IgD-negative memory B cell (primary cell): ENCODE measurements at regions not wholly inside any gene's neighbourhood (a gene's known extent, or its start where the extent isn't known, plus 50 kb on each side); places are given as distances from the start of the nearest gene placed in this dataset.

Source experiments
- H3K27ac Mint-ChIP-seq, 3 donors: one replicate each; pipeline ENCODE4 v1.8.0; 2020 to 2022; ENCODE audit warnings: mild to moderate bottlenecking in 3 of 3, mixed read lengths in 3 of 3, moderate library complexity in 1 of 3
- H3K27me3 Mint-ChIP-seq: one replicate; pipeline ENCODE4 v1.8.0; 2021; ENCODE audit warnings: mixed read lengths
- H3K36me3 Mint-ChIP-seq: one replicate; pipeline ENCODE4 v1.8.0; 2020; ENCODE audit warnings: mild to moderate bottlenecking, mixed read lengths
- H3K4me1 Mint-ChIP-seq, 3 donors: one replicate each; pipeline ENCODE4 v1.8.0; 2020 to 2022; ENCODE audit warnings: mixed read lengths in 3 of 3, mild to moderate bottlenecking in 1 of 3
- H3K4me3 Mint-ChIP-seq, 4 donors: one replicate each; pipeline ENCODE4 v1.8.0; 2020 to 2022; ENCODE audit warnings: mild to moderate bottlenecking in 4 of 4, mixed read lengths in 4 of 4, moderate library complexity in 3 of 4
- H3K9me3 Mint-ChIP-seq, 3 donors: one replicate each; pipeline ENCODE4 v1.8.0; 2020 to 2021; ENCODE audit warnings: mixed read lengths in 3 of 3, mild to moderate bottlenecking in 1 of 3

GRCh38 chr11:130588471-130588870 is 140.0 kb downstream of the ADAMTS15 start:
- H3K4me3 Mint-ChIP-seq, result no peak overlapping the region
- H3K9me3 Mint-ChIP-seq, result peaks cover 0 to 8% (median 3%) of the 10 kb centered on the region in 3 donors
- H3K27me3 Mint-ChIP-seq, result no peaks in the 10 kb centered on the region
- H3K36me3 Mint-ChIP-seq, result no peaks in the 10 kb centered on the region
- H3K27ac Mint-ChIP-seq, result no peak overlapping the region
- H3K4me1 Mint-ChIP-seq, result no peaks in the 10 kb centered on the region

GRCh38 chr11:130592056-130592455 is 143.6 kb downstream of the ADAMTS15 start:
- Mint-ChIP-seq H3K9me3 (peaks cover 0 to 3% (median 2%) of the 10 kb centered on the region in 3 donors), H3K4me1 (no peaks in the 10 kb centered on the region), H3K27me3 (no peaks in the 10 kb centered on the region), H3K4me3 (no peak overlapping the region), H3K27ac (no peak overlapping the region), H3K36me3 (no peaks in the 10 kb centered on the region)

- H3K27me3 Mint-ChIP-seq, result no peaks in the 10 kb centered on the region
These were observed 144.6 kb downstream of the ADAMTS15 start for GRCh38 chr11:130593064-130593463.

GRCh38 chr11:130598433-130598832 is 150.0 kb downstream of the ADAMTS15 start:
- Mint-ChIP-seq H3K27ac (no peak overlapping the region), H3K36me3 (no peaks in the 10 kb centered on the region), H3K4me3 (no peak overlapping the region), H3K4me1 (no peaks in the 10 kb centered on the region), H3K27me3 (no peaks in the 10 kb centered on the region), H3K9me3 (peaks cover 0 to 5% (median 4%) of the 10 kb centered on the region in 3 donors)

More at GRCh38 chr11:130593064-130593463, 144.6 kb downstream of the ADAMTS15 start:
- Mint-ChIP-seq H3K4me1 (no peaks in the 10 kb centered on the region), H3K4me3 (no peak overlapping the region), H3K9me3 (peaks cover 0 to 3% (median 2%) of the 10 kb centered on the region in 3 donors), H3K27ac (no peak overlapping the region), H3K36me3 (no peaks in the 10 kb centered on the region)

GRCh38 chr11:130599073-130599654 is 150.7 kb downstream of the ADAMTS15 start:
- Mint-ChIP-seq H3K4me3 (no peak overlapping the region), H3K4me1 (no peaks in the 10 kb centered on the region), H3K27ac (no peak overlapping the region), H3K9me3 (peaks cover 0 to 5% (median 4%) of the 10 kb centered on the region in 3 donors), H3K36me3 (no peaks in the 10 kb centered on the region), H3K27me3 (no peaks in the 10 kb centered on the region)

GRCh38 chr11:130600139-130600538 is 151.7 kb downstream of the ADAMTS15 start:
- Mint-ChIP-seq H3K4me3 (no peak overlapping the region), H3K27ac (no peak overlapping the region), H3K9me3 (peaks cover 0 to 5% (median 4%) of the 10 kb centered on the region in 3 donors), H3K4me1 (no peaks in the 10 kb centered on the region), H3K36me3 (no peaks in the 10 kb centered on the region), H3K27me3 (no peaks in the 10 kb centered on the region)

GRCh38 chr11:130600616-130601015 is 152.2 kb downstream of the ADAMTS15 start:
- no peaks in the 10 kb centered on the region for H3K36me3 Mint-ChIP-seq
- H3K27me3 Mint-ChIP-seq, result no peaks in the 10 kb centered on the region
- H3K4me1 Mint-ChIP-seq, result no peaks in the 10 kb centered on the region
- no peak overlapping the region for H3K4me3 Mint-ChIP-seq
- no peak overlapping the region for H3K27ac Mint-ChIP-seq
- H3K9me3 Mint-ChIP-seq, result peaks cover 0 to 5% (median 4%) of the 10 kb centered on the region in 3 donors

- H3K4me1 Mint-ChIP-seq, result no peaks in the 10 kb centered on the region
- H3K9me3 Mint-ChIP-seq, result peaks cover 0 to 5% (median 4%) of the 10 kb centered on the region in 3 donors
- H3K36me3 Mint-ChIP-seq, result no peaks in the 10 kb centered on the region
- H3K27me3 Mint-ChIP-seq, result no peaks in the 10 kb centered on the region
- peak overlapping the region in 1 of 4 donors; percentile 36 for H3K4me3 Mint-ChIP-seq
- no peak overlapping the region for H3K27ac Mint-ChIP-seq
These were observed 152.7 kb downstream of the ADAMTS15 start for GRCh38 chr11:130601141-130601540.

GRCh38 chr11:130601764-130602460 is 153.5 kb downstream of the ADAMTS15 start:
- H3K4me1 Mint-ChIP-seq, result no peaks in the 10 kb centered on the region
- H3K9me3 Mint-ChIP-seq, result peaks cover 0 to 5% (median 4%) of the 10 kb centered on the region in 3 donors
- no peaks in the 10 kb centered on the region for H3K27me3 Mint-ChIP-seq
- no peak overlapping the region for H3K4me3 Mint-ChIP-seq
- no peak overlapping the region for H3K27ac Mint-ChIP-seq
- H3K36me3 Mint-ChIP-seq, result no peaks in the 10 kb centered on the region

- peaks cover 3% of the 10 kb centered on the region for H3K27me3 Mint-ChIP-seq
- H3K4me3 Mint-ChIP-seq, result no peak overlapping the region
- H3K4me1 Mint-ChIP-seq, result no peaks in the 10 kb centered on the region
- H3K9me3 Mint-ChIP-seq, result peaks cover 0 to 5% (median 4%) of the 10 kb centered on the region in 3 donors
- no peaks in the 10 kb centered on the region for H3K36me3 Mint-ChIP-seq
- H3K27ac Mint-ChIP-seq, result no peak overlapping the region
These were observed 154.3 kb downstream of the ADAMTS15 start for GRCh38 chr11:130602641-130603334.

GRCh38 chr11:130603335-130603906 is 155.0 kb downstream of the ADAMTS15 start:
- H3K27me3 Mint-ChIP-seq, result peaks cover 3% of the 10 kb centered on the region
- H3K4me1 Mint-ChIP-seq, result no peaks in the 10 kb centered on the region
- no peaks in the 10 kb centered on the region for H3K36me3 Mint-ChIP-seq
- H3K9me3 Mint-ChIP-seq, result peaks cover 0 to 5% (median 4%) of the 10 kb centered on the region in 3 donors
- H3K27ac Mint-ChIP-seq, result no peak overlapping the region
- H3K4me3 Mint-ChIP-seq, result no peak overlapping the region

- Mint-ChIP-seq H3K9me3 (peaks cover 0 to 5% (median 4%) of the 10 kb centered on the region in 3 donors), H3K27ac (no peak overlapping the region), H3K27me3 (peaks cover 6% of the 10 kb centered on the region), H3K4me1 (no peaks in the 10 kb centered on the region), H3K36me3 (no peaks in the 10 kb centered on the region), H3K4me3 (no peak overlapping the region)
These were observed 156.2 kb downstream of the ADAMTS15 start for GRCh38 chr11:130604606-130605005.

- no peaks in the 10 kb centered on the region for H3K36me3 Mint-ChIP-seq
- no peak overlapping the region for H3K4me3 Mint-ChIP-seq
- no peaks in the 10 kb centered on the region for H3K4me1 Mint-ChIP-seq
- H3K27ac Mint-ChIP-seq, result no peak overlapping the region
- H3K27me3 Mint-ChIP-seq, result peaks cover 6% of the 10 kb centered on the region
- H3K9me3 Mint-ChIP-seq, result peaks cover 0 to 3% (median 1%) of the 10 kb centered on the region in 3 donors
These were observed 157.7 kb downstream of the ADAMTS15 start for GRCh38 chr11:130606178-130606577.

GRCh38 chr11:130606781-130607511 is 158.5 kb downstream of the ADAMTS15 start:
- Mint-ChIP-seq H3K27ac (no peak overlapping the region), H3K4me1 (no peaks in the 10 kb centered on the region), H3K4me3 (no peak overlapping the region), H3K9me3 (no peaks in the 10 kb centered on the region), H3K36me3 (no peaks in the 10 kb centered on the region), H3K27me3 (peaks cover 6% of the 10 kb centered on the region)

GRCh38 chr11:130608287-130608686 is 159.8 kb downstream of the ADAMTS15 start:
- Mint-ChIP-seq H3K9me3 (no peaks in the 10 kb centered on the region), H3K27me3 (peaks cover 6% of the 10 kb centered on the region), H3K4me1 (no peaks in the 10 kb centered on the region), H3K36me3 (no peaks in the 10 kb centered on the region), H3K4me3 (no peak overlapping the region), H3K27ac (no peak overlapping the region)
